Calu3 (cell line): ENCODE measurements at regions not wholly inside any gene's neighbourhood (a gene's known extent, or its start where the extent isn't known, plus 50 kb on each side); places are given as distances from the start of the nearest gene placed in this dataset.

Experiments
- BruUV-seq: library from RNA; stranded (reverse); fragments of 400-500 nt; replicated peaks from 2 replicates; lab custom pipeline; 2021; lab: Mats Ljungman, UMichigan
- CTCF ChIA-PET: fragments of 300-600 bp; sonication (Branson Sonifier 250); formaldehyde crosslinking; loops from one replicate; lab custom pipeline; 2022; ENCODE audit warnings: antibody characterized with exemption; lab: Charles Lee
- DNase-seq: peaks from one replicate; pipeline ENCODE4 v3.0.0; 2022
- H3K27ac Mint-ChIP-seq: one replicate; pipeline ENCODE4 v1.8.0; 2022; ENCODE audit warnings: mixed read lengths; ENCODE audit not compliant: unreplicated experiment
- H3K27me3 Mint-ChIP-seq: one replicate; pipeline ENCODE4 v1.8.0; 2022; ENCODE audit warnings: mixed read lengths; ENCODE audit not compliant: unreplicated experiment
- H3K36me3 Mint-ChIP-seq: one replicate; pipeline ENCODE4 v1.8.0; 2022; ENCODE audit warnings: mild to moderate bottlenecking, moderate library complexity, mixed read lengths; ENCODE audit not compliant: insufficient read depth, unreplicated experiment
- H3K4me1 Mint-ChIP-seq: one replicate; pipeline ENCODE4 v1.8.0; 2022; ENCODE audit warnings: mild to moderate bottlenecking, low read depth, mixed read lengths; ENCODE audit not compliant: unreplicated experiment
- H3K4me3 Mint-ChIP-seq: one replicate; pipeline ENCODE4 v1.8.0; 2022; ENCODE audit warnings: mild to moderate bottlenecking, low read depth, moderate library complexity, mixed read lengths; ENCODE audit not compliant: unreplicated experiment
- H3K9me3 Mint-ChIP-seq: one replicate; pipeline ENCODE4 v1.8.0; 2022; ENCODE audit warnings: low read depth, mixed read lengths; ENCODE audit not compliant: unreplicated experiment
- intact Hi-C: fragments of 100-400 bp; cut with micrococcal nuclease; formaldehyde crosslinking; loops from one replicate; pipeline ENCODE4 v1.10.0; 2022; ENCODE audit not compliant: unreplicated experiment
- TF ChIP-seq, protein P1 (sequence below): fragments of 200-600 bp; IDR thresholded peaks from one replicate; pipeline ENCODE4 v1.8.0; 2022; ENCODE audit warnings: antibody characterized with exemption; ENCODE audit not compliant: unreplicated experiment

DNA sequence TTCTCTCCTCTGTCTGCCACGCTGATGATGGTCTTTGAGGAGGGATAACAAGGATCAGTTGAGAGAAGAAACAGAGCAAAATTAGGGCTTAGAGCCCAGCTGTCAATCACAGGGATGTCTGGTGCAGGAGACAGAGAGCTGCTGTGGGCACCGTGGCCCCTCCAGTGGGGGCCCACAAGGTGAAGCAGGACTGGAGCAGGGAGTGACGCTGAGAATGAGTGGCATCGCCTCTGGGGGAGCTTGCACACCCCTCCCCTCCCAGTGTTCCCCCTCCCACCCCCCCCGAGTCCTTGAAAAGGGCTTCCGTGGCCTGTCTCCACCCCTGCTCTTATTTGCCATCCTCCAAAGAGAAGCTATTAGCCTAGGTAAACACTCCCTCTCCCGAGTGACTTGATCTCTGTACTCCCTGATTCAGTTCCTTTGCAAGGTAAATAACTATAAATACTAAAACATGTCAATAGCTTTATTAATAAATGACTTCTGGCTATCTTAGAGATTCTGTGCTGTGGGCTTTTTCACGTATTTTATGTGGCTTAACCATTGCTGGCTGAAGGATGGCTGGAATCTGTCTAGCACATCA is 440.0 kb downstream of the ZNF536 start:
- H3K4me3 Mint-ChIP-seq: no peak overlapping the region
- no peaks in the 10 kb centered on the region for H3K4me1 Mint-ChIP-seq
- no TSS peak for BruUV-seq

DNA sequence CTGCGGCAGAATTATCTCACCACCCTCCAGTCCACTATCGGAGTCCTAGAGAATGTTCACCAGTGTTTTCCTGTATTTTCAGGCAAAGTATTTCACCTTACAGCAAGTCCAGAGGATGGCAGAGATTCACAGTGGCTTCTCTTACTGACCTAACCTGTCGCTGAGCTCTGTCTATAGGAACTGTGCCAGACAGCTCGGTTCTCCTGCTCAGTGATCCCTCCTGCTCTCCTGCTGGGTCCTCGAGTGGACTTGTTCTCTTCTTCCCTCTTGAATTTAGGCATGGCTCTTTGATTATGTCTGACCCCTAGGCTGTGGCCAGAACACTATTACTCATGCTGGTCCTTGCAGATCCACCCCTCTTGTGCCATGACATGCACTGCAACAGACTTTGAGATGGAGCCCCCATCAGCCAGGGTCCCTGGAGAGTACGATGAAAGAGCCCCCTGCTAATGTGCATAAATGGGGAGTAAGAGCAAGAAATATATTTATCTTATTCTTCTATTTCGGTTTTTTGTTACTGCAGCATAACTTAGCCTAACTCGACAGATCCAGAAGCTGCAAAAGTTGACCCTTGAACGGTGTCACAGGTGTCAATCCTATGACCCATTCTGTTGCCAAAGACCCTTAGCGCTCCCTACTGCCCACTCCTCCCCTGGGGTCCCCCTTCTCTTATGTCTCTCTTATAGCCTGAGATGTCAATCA is 439.4 kb downstream of the ZNF536 start:
- Mint-ChIP-seq H3K36me3 (no peaks in the 10 kb centered on the region), H3K4me3 (no peak overlapping the region), H3K9me3 (peaks cover 24% of the 10 kb centered on the region), H3K4me1 (no peaks in the 10 kb centered on the region), H3K27me3 (no peaks in the 10 kb centered on the region), H3K27ac (no peak overlapping the region)
- TF ChIP-seq, protein P1, sequence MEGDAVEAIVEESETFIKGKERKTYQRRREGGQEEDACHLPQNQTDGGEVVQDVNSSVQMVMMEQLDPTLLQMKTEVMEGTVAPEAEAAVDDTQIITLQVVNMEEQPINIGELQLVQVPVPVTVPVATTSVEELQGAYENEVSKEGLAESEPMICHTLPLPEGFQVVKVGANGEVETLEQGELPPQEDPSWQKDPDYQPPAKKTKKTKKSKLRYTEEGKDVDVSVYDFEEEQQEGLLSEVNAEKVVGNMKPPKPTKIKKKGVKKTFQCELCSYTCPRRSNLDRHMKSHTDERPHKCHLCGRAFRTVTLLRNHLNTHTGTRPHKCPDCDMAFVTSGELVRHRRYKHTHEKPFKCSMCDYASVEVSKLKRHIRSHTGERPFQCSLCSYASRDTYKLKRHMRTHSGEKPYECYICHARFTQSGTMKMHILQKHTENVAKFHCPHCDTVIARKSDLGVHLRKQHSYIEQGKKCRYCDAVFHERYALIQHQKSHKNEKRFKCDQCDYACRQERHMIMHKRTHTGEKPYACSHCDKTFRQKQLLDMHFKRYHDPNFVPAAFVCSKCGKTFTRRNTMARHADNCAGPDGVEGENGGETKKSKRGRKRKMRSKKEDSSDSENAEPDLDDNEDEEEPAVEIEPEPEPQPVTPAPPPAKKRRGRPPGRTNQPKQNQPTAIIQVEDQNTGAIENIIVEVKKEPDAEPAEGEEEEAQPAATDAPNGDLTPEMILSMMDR: no peak
- CTCF ChIA-PET: no interaction called here
- no peak for DNase-seq
- BruUV-seq: no TSS peak
- intact Hi-C loops: no loop called here

More for the DNA sequence above, 440.0 kb downstream of the ZNF536 start:
- Mint-ChIP-seq H3K36me3 (no peaks in the 10 kb centered on the region), H3K27ac (no peak overlapping the region), H3K9me3 (peaks cover 24% of the 10 kb centered on the region), H3K27me3 (no peaks in the 10 kb centered on the region)
- CTCF ChIA-PET: interaction anchor here (0.6 kb wide), 1 partner anchor 191 kb away, joined by 8 read pairs; no protein-coding TSS in a partner anchor
- DNase-seq: no peak
- TF ChIP-seq, protein P1: no peak
- intact Hi-C loops: no loop called here

GRCh38 chr19:30810726-30811125 is 438.5 kb downstream of the ZNF536 start:
- no peaks in the 10 kb centered on the region for H3K36me3 Mint-ChIP-seq
- intact Hi-C loops: no loop called here
- H3K4me1 Mint-ChIP-seq: no peaks in the 10 kb centered on the region
- H3K27me3 Mint-ChIP-seq: no peaks in the 10 kb centered on the region
- TF ChIP-seq, protein P1: no peak
- no TSS peak for BruUV-seq
- no peak overlapping the region for H3K27ac Mint-ChIP-seq
- H3K9me3 Mint-ChIP-seq: peaks cover 21% of the 10 kb centered on the region
- no peak overlapping the region for H3K4me3 Mint-ChIP-seq
- CTCF ChIA-PET: no interaction called here
- no peak for DNase-seq

DNA sequence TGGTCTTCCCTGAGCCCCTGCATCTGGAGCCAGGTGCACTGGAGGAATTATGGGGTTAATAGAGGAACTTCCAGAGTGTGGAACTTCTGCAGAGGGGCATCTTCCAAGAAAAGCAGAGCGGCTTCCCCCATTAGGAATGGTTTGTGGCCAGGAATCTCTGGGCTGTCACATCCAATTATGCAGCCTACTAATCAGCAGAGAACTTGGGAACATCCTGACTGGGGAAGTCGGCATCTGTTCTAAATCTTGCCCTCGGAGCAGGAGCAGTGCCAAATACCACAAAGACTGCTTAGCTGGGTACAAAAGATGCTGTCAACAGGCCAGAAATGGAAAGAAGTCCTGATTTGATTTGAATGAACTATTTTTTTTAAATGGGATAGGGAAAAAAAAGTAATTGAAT is 435.1 kb downstream of the ZNF536 start:
- CTCF ChIA-PET: no interaction called here
- Mint-ChIP-seq H3K36me3 (no peaks in the 10 kb centered on the region), H3K9me3 (peaks cover 14% of the 10 kb centered on the region), H3K4me1 (no peaks in the 10 kb centered on the region), H3K4me3 (no peak overlapping the region), H3K27me3 (no peaks in the 10 kb centered on the region), H3K27ac (no peak overlapping the region)
- TF ChIP-seq, protein P1: no peak
- intact Hi-C loops: no loop called here
- no TSS peak for BruUV-seq
- DNase-seq: no peak
